Activated CD8-positive, alpha-beta T cell treated with anti-CD3 and anti-CD28 coated beads for 36 hours (primary cell): ENCODE measurements at regions not wholly inside any gene's neighbourhood (a gene's known extent, or its start where the extent isn't known, plus 50 kb on each side); places are given as distances from the start of the nearest gene placed in this dataset.

Experiments used
- ATAC-seq: fragments of 200-7000 bp; cut with Tn5 transposase; one replicate; pipeline ENCODE4 v1.10.0; 2021; ENCODE audit warnings: mild to moderate bottlenecking, moderate library complexity
- CTCF ChIA-PET: fragments of 350-600 bp; sonication (Branson Sonifier 250); formaldehyde crosslinking; loops from one replicate; lab custom pipeline; 2021; ENCODE audit warnings: antibody characterized with exemption; lab: Charles Lee
- POLR2A ChIA-PET: fragments of 350-600 bp; sonication (Branson Sonifier 250); formaldehyde crosslinking; loops from one replicate; lab custom pipeline; 2021; ENCODE audit warnings: antibody characterized with exemption; lab: Charles Lee
- DNase-seq: peaks from one replicate; pipeline ENCODE4 v3.0.0-alpha.2; 2020
- H3K27ac Mint-ChIP-seq: one replicate; pipeline ENCODE4 v1.8.0; 2021; ENCODE audit warnings: mild to moderate bottlenecking, mixed read lengths
- H3K27me3 Mint-ChIP-seq: one replicate; pipeline ENCODE4 v1.8.0; 2021; ENCODE audit warnings: mixed read lengths
- H3K36me3 Mint-ChIP-seq: one replicate; pipeline ENCODE4 v1.8.0; 2021; ENCODE audit warnings: low read depth, mixed read lengths
- H3K4me1 Mint-ChIP-seq: one replicate; pipeline ENCODE4 v1.8.0; 2021; ENCODE audit warnings: low read depth, mixed read lengths
- H3K4me3 Mint-ChIP-seq: one replicate; pipeline ENCODE4 v1.8.0; 2021; ENCODE audit warnings: mild to moderate bottlenecking, moderate library complexity, mixed read lengths
- H3K9me3 Mint-ChIP-seq: one replicate; pipeline ENCODE4 v1.8.0; 2021; ENCODE audit warnings: mixed read lengths
- intact Hi-C: fragments of 100-400 bp; cut with micrococcal nuclease; formaldehyde crosslinking; loops from one replicate; pipeline ENCODE4 v1.10.0; 2022
- TF ChIP-seq, protein P1 (sequence below): fragments of 200-600 bp; IDR thresholded peaks from one replicate; pipeline ENCODE4 v1.8.0; 2022; ENCODE audit warnings: antibody characterized with exemption, mild to moderate bottlenecking

DNA sequence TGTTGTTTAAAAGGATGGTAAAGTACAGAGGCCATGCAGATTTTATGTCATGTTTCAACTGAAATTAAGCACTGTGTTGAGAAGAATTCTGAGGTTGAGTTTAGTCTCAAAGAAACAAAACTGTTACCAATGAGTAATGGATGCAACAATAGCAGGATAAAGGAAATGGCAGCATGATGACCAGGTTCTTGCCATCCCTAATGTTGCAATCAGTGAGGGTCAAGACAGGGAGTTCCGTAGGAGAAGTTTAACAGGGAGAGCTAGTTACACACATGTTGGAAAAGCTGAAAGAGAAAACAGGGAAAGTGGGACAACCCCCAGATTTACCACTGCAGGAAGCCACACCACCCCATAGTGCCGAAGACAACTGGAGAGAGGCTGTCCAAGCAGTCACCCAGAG is 343.8 kb upstream of the EPHA4 start:
- H3K9me3 Mint-ChIP-seq: peaks cover 2% of the 10 kb centered on the region
- no peaks in the 10 kb centered on the region for H3K36me3 Mint-ChIP-seq
- no peaks in the 10 kb centered on the region for H3K4me1 Mint-ChIP-seq
- ATAC-seq (no peak), DNase-seq (no peak)
- ChIA-PET POLR2A (no interaction called here), CTCF (no interaction called here)
- intact Hi-C loops: no loop called here
- no peak overlapping the region for H3K27ac Mint-ChIP-seq
- H3K27me3 Mint-ChIP-seq: peaks cover 1% of the 10 kb centered on the region
- no peak overlapping the region for H3K4me3 Mint-ChIP-seq
- TF ChIP-seq, protein P1, sequence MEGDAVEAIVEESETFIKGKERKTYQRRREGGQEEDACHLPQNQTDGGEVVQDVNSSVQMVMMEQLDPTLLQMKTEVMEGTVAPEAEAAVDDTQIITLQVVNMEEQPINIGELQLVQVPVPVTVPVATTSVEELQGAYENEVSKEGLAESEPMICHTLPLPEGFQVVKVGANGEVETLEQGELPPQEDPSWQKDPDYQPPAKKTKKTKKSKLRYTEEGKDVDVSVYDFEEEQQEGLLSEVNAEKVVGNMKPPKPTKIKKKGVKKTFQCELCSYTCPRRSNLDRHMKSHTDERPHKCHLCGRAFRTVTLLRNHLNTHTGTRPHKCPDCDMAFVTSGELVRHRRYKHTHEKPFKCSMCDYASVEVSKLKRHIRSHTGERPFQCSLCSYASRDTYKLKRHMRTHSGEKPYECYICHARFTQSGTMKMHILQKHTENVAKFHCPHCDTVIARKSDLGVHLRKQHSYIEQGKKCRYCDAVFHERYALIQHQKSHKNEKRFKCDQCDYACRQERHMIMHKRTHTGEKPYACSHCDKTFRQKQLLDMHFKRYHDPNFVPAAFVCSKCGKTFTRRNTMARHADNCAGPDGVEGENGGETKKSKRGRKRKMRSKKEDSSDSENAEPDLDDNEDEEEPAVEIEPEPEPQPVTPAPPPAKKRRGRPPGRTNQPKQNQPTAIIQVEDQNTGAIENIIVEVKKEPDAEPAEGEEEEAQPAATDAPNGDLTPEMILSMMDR: no peak

DNA sequence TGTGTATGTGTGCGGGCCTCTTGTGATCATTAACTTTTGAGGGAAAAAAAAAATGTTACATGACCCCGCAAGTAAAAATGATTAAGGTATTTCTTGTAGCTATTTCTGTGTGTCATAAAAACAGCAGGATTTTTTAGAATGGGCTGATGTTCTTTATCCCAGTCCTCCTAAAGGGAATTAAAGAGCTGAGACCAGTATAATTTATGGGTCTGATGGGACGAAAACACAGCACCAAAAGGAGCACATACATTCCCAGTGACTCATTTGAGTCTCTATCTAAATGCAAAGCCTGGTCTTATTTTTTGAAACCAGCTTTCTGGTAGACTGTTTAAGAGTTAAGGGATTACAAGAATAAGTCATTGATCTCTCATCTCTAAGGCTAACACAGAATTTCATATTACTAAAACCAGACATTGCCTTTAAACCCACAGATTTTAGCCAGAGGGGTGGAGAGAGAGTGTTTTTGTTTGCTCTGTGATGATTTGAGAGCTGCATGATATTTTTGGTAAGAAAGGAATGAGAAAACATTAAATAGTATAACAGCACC is 342.3 kb upstream of the EPHA4 start:
- no peaks in the 10 kb centered on the region for H3K4me1 Mint-ChIP-seq
- intact Hi-C loops: no loop called here
- POLR2A ChIA-PET: no interaction called here
- H3K27me3 Mint-ChIP-seq: peaks cover 1% of the 10 kb centered on the region
- TF ChIP-seq, protein P1: no peak
- H3K36me3 Mint-ChIP-seq: no peaks in the 10 kb centered on the region
- DNase-seq: no peak
- CTCF ChIA-PET: no interaction called here
- H3K9me3 Mint-ChIP-seq: peaks cover 2% of the 10 kb centered on the region
- H3K4me3 Mint-ChIP-seq: no peak overlapping the region
- no peak overlapping the region for H3K27ac Mint-ChIP-seq
- ATAC-seq: no peak

DNA sequence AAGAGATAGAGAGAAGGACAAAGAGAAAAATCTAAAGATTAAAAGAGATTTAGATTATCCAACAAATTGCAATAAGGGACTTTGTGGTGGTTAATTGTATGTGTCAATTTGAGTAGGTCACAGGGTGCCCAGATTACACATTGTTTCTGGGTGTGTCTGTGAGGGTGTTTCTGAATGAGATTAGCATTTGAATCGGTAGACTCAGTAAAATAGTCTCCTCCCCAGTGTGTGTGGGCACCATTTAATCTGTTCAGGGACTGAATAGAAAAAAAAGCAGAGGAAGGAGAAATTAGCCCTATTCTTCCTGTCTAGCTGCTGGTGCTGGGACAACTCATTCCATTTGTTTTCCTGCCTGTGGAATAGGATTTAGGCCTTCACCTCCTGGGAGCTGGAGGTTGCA is 339.8 kb upstream of the EPHA4 start:
- CTCF ChIA-PET: no interaction called here
- POLR2A ChIA-PET: no interaction called here
- intact Hi-C loops: no loop called here
- TF ChIP-seq, protein P1: no peak
- Mint-ChIP-seq H3K27me3 (no peaks in the 10 kb centered on the region), H3K27ac (no peak overlapping the region), H3K36me3 (no peaks in the 10 kb centered on the region), H3K4me3 (no peak overlapping the region), H3K4me1 (no peaks in the 10 kb centered on the region), H3K9me3 (peaks cover 2% of the 10 kb centered on the region)
- ATAC-seq (no peak), DNase-seq (no peak)

DNA sequence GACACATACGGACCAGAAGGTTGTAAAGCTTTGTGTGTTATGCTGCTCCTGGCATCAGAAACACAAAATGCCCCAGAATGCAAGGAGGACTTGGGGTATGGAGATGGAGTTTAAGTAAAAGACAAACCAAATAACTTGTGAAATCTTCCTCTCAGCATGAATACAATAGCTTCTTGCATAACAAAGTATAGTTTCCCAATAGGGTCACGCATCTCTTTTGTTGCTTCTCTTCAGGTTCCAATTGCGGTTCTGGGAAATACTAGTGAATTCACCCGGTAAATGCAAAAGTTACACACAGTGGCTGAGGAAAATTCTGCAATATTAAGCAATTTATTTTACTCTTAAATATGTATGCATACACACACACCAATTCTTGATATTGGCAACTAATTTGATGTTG is 339.2 kb upstream of the EPHA4 start:
- H3K36me3 Mint-ChIP-seq: no peaks in the 10 kb centered on the region
- POLR2A ChIA-PET: no interaction called here

DNA sequence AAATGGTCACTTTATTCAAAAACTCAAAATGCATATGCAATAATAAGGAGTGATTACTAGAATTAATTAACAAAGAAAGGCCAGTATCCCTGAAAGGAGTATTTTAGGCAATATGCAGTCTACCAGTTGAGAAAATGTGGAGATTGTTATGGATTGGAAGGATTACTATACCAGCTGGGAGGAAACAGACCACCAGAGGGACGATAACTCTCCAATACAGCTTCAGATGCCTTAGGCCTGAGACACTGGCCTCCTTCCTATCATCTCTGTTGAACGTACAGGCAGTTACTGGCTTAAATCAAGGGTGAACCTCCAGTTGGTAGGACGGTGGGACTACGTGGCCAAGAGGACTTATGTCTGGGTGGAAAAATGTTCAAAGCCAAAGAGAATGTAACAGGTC is 336.4 kb upstream of the EPHA4 start:
- Mint-ChIP-seq H3K4me1 (no peaks in the 10 kb centered on the region), H3K9me3 (no peaks in the 10 kb centered on the region), H3K27ac (no peak overlapping the region), H3K27me3 (no peaks in the 10 kb centered on the region), H3K36me3 (no peaks in the 10 kb centered on the region), H3K4me3 (no peak overlapping the region)
- intact Hi-C loops: no loop called here
- TF ChIP-seq, protein P1: no peak
- ChIA-PET POLR2A (no interaction called here), CTCF (no interaction called here)
- no peak for DNase-seq
- no peak for ATAC-seq

More for the DNA sequence above, 339.2 kb upstream of the EPHA4 start:
- H3K27me3 Mint-ChIP-seq: no peaks in the 10 kb centered on the region
- TF ChIP-seq, protein P1: no peak
- no peak for ATAC-seq
- CTCF ChIA-PET: no interaction called here
- no peak for DNase-seq
- intact Hi-C loops: no loop called here
- H3K9me3 Mint-ChIP-seq: peaks cover 2% of the 10 kb centered on the region
- H3K27ac Mint-ChIP-seq: no peak overlapping the region
- no peak overlapping the region for H3K4me3 Mint-ChIP-seq
- H3K4me1 Mint-ChIP-seq: no peaks in the 10 kb centered on the region
